ENCODE measurements at regions not wholly inside any gene's neighbourhood (a gene's known extent, or its start where the extent isn't known, plus 50 kb on each side); places are given as distances from the start of the nearest gene placed in this dataset.

DNA sequence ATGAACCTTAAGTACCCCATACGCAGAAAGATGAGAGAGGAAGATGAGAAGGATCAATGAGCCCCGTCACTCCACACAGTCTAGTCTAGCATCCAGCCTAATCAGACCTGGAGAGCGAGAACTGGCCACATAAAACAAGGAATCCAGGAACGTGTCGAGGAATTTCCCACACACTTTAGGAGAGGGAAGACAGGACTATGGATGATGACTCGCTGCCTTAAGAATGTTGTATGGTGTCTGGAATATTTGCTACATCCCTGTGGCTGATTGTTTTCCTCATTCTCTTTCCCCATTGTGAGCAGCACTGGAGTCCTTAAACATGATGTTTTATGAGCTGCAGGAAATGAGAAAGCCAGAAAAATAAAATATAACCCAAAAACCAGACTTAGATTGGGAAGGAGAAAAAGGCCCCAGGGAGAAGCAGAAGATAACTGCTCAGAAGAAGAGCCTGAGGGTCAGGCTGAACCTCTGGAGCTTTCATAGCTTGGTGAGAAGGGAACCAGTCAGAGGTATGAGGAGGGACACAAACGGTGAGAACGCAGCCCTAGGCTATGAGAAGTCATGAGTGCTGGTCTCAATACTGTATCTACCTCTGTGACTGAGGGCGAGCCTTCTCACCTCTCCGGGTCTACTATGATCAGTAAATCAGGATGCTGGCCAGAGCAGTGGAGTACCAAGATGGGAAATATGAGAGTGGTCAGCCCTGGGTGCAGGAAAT is 139.5 kb upstream of the NOCT start:
- H3K4me1 ChIP-seq = no peaks in the 10 kb centered on the region
- no peak for DNase-seq
- intact Hi-C loops (cut with DNase I) = no loop called here
- no peak overlapping the region for H3K27ac ChIP-seq
- no peaks in the 10 kb centered on the region for H3K36me3 ChIP-seq (replicated peaks in 1 of 2; ENCODE audit: insufficient read depth in 1 of 2, low read depth in 2 of 2)
- no peak for ATAC-seq
- TF ChIP-seq, protein P1, sequence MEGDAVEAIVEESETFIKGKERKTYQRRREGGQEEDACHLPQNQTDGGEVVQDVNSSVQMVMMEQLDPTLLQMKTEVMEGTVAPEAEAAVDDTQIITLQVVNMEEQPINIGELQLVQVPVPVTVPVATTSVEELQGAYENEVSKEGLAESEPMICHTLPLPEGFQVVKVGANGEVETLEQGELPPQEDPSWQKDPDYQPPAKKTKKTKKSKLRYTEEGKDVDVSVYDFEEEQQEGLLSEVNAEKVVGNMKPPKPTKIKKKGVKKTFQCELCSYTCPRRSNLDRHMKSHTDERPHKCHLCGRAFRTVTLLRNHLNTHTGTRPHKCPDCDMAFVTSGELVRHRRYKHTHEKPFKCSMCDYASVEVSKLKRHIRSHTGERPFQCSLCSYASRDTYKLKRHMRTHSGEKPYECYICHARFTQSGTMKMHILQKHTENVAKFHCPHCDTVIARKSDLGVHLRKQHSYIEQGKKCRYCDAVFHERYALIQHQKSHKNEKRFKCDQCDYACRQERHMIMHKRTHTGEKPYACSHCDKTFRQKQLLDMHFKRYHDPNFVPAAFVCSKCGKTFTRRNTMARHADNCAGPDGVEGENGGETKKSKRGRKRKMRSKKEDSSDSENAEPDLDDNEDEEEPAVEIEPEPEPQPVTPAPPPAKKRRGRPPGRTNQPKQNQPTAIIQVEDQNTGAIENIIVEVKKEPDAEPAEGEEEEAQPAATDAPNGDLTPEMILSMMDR (IDR thresholded peaks at IDR 0.05) = no peak
- no peak for TF ChIP-seq POLR2A (IDR thresholded peaks at IDR 0.05)
- 64 to 68% methylated on average over 10 of the region's 10 CpGs for WGBS, 2 donors
- H3K9me3 ChIP-seq = no peaks in the 10 kb centered on the region
- H3K4me3 ChIP-seq = no peak overlapping the region
- H3K27me3 ChIP-seq = no peaks in the 10 kb centered on the region

DNA sequence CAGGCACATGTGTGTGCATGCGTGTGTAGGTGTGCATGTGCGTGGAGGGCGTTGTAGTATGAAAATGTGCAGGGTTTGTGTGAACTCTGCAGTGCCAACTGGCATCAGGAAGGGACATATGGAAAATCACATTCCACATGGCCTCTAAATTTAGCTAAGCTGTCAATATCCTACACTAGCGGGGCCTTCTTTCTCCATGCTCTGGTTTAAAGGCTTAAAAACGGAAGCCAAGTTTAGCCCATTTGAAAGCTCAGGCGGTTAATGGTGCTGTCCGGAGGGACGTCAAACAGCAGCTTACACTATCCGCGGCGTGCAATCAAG is 144.1 kb upstream of the NOCT start:
- ATAC-seq (no peak), DNase-seq (no peak)
- no peaks in the 10 kb centered on the region for H3K9me3 ChIP-seq
- no peaks in the 10 kb centered on the region for H3K4me1 ChIP-seq
- no peak for TF ChIP-seq POLR2A (IDR thresholded peaks at IDR 0.05)
- TF ChIP-seq, protein P1 (IDR thresholded peaks at IDR 0.05) = no peak
- H3K36me3 ChIP-seq (replicated peaks in 1 of 2; ENCODE audit: insufficient read depth in 1 of 2, low read depth in 2 of 2) = no peaks in the 10 kb centered on the region
- WGBS, 2 donors = 48 to 72% methylated on average over 11 of the region's 11 CpGs
- no peaks in the 10 kb centered on the region for H3K27me3 ChIP-seq
- intact Hi-C loops (cut with DNase I) = no loop called here
- H3K27ac ChIP-seq = no peak overlapping the region
- H3K4me3 ChIP-seq = no peak overlapping the region

DNA sequence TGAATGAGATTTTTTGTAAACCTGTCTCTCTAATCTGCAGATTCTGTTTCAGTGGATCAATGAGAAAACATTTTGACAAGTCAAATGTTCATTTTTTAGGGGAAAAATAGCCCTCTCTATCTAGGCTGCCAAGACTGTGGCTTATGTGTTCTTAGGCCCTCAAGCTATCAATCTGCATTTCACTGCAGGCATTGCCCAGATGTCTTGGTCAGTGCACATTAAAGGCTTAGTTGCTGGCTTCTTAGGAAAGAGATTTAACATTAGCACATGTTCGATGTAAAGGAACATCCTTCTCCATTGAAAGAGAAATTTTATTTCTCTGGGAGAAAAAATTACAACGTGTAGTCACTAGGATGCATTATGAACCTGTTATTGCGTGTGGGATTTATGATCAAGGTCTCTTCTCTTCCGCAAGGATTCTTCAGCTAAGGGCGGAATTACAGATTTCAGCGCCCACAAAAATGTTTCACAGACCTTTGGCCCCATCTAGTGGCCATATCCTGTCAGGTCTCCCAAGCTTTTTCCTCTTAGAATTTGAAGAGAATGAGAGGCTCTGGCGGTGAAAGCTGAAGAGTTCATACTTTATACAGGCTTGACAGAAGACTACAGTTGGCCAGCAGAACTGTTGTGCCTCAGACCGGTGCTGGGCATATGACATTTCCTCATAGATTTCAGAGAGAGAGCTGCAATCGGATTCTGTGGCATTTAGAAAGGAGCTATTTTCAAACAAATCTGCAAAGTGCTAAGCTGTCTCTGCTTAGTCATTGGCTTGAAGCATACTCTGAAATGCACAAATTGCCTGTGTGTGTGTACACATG is 144.6 kb upstream of the NOCT start:
- 4 to 10% methylated on average over 9 of the region's 9 CpGs for WGBS, 2 donors
- no peaks in the 10 kb centered on the region for H3K27me3 ChIP-seq
- H3K4me3 ChIP-seq = no peak overlapping the region
- no peak overlapping the region for H3K27ac ChIP-seq
- DNase-seq (peak; percentile 64 to 75 (median 70)), ATAC-seq (peak; percentile 91)
- H3K4me1 ChIP-seq = no peaks in the 10 kb centered on the region
- no peaks in the 10 kb centered on the region for H3K9me3 ChIP-seq
- intact Hi-C loops (cut with DNase I) = no loop called here
- TF ChIP-seq POLR2A (IDR thresholded peaks at IDR 0.05) = no peak
- TF ChIP-seq, protein P1 (IDR thresholded peaks at IDR 0.05) = peak; percentile 50 to 92 (median 83)
- no peaks in the 10 kb centered on the region for H3K36me3 ChIP-seq (replicated peaks in 1 of 2; ENCODE audit: insufficient read depth in 1 of 2, low read depth in 2 of 2)

DNA sequence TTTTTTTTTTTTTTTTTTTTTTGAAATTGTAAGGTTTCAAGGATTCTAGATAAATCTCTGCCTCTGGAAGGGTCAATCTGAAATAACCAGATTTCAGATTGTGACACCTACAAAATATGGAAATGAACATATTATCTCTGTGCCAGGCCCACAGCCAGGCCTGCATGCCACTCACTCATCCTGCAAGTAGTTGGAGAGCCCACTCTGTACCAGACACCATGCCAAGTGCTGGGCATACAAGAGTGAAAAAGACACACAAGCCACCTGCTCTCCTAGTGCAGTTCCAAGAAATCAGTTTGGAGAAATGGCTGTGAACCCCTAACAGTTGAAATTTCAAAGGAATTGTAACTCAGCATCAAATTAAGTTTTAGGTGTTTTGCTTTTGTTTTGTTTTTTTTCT is 145.9 kb upstream of the NOCT start:
- TF ChIP-seq, protein P1 (IDR thresholded peaks at IDR 0.05) = no peak
- no peak for TF ChIP-seq POLR2A (IDR thresholded peaks at IDR 0.05)
- ATAC-seq = no peak
- H3K9me3 ChIP-seq = no peaks in the 10 kb centered on the region
- no peak overlapping the region for H3K4me3 ChIP-seq
- H3K27me3 ChIP-seq = no peaks in the 10 kb centered on the region
- no peaks in the 10 kb centered on the region for H3K36me3 ChIP-seq (replicated peaks in 1 of 2; ENCODE audit: insufficient read depth in 1 of 2, low read depth in 2 of 2)
- no peak for DNase-seq
- intact Hi-C loops (cut with DNase I) = no loop called here
- H3K4me1 ChIP-seq = peaks cover 6% of the 10 kb centered on the region
- H3K27ac ChIP-seq = no peak overlapping the region
